ENCODE measurements at regions not wholly inside any gene's neighbourhood (a gene's known extent, or its start where the extent isn't known, plus 50 kb on each side); places are given as distances from the start of the nearest gene placed in this dataset.

DNA sequence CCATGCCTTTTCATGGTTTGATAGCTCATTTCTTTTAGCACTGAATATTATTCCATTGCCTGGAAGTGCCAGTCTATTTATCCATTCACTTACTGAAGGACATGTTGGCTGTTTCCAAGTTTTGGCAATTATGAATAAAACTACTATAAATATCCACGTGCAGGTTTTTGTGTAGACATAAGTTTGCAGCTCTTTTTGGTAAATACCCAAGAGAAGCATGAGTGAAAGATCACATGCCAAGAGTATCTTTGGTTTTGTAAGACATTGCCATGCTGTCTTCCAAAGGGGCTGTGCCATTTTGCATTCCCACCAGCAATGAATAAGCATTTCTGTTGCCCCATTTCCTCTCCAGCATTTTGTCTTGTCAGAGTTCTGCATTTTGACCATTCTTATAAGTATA is 120.9 kb downstream of the MANEA start (continued):
- TF ChIP-seq, protein P1, sequence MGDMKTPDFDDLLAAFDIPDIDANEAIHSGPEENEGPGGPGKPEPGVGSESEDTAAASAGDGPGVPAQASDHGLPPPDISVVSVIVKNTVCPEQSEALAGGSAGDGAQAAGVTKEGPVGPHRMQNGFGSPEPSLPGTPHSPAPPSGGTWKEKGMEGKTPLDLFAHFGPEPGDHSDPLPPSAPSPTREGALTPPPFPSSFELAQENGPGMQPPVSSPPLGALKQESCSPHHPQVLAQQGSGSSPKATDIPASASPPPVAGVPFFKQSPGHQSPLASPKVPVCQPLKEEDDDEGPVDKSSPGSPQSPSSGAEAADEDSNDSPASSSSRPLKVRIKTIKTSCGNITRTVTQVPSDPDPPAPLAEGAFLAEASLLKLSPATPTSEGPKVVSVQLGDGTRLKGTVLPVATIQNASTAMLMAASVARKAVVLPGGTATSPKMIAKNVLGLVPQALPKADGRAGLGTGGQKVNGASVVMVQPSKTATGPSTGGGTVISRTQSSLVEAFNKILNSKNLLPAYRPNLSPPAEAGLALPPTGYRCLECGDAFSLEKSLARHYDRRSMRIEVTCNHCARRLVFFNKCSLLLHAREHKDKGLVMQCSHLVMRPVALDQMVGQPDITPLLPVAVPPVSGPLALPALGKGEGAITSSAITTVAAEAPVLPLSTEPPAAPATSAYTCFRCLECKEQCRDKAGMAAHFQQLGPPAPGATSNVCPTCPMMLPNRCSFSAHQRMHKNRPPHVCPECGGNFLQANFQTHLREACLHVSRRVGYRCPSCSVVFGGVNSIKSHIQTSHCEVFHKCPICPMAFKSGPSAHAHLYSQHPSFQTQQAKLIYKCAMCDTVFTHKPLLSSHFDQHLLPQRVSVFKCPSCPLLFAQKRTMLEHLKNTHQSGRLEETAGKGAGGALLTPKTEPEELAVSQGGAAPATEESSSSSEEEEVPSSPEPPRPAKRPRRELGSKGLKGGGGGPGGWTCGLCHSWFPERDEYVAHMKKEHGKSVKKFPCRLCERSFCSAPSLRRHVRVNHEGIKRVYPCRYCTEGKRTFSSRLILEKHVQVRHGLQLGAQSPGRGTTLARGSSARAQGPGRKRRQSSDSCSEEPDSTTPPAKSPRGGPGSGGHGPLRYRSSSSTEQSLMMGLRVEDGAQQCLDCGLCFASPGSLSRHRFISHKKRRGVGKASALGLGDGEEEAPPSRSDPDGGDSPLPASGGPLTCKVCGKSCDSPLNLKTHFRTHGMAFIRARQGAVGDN (IDR thresholded peaks at IDR 0.05): no peak
- TF ChIP-seq, protein P2, sequence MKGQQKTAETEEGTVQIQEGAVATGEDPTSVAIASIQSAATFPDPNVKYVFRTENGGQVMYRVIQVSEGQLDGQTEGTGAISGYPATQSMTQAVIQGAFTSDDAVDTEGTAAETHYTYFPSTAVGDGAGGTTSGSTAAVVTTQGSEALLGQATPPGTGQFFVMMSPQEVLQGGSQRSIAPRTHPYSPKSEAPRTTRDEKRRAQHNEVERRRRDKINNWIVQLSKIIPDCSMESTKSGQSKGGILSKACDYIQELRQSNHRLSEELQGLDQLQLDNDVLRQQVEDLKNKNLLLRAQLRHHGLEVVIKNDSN (IDR thresholded peaks at IDR 0.05; ENCODE audit: borderline replicate concordance, extremely low read length, insufficient read depth, low read depth, low read length): no peak
- TF ChIP-seq, protein P3, sequence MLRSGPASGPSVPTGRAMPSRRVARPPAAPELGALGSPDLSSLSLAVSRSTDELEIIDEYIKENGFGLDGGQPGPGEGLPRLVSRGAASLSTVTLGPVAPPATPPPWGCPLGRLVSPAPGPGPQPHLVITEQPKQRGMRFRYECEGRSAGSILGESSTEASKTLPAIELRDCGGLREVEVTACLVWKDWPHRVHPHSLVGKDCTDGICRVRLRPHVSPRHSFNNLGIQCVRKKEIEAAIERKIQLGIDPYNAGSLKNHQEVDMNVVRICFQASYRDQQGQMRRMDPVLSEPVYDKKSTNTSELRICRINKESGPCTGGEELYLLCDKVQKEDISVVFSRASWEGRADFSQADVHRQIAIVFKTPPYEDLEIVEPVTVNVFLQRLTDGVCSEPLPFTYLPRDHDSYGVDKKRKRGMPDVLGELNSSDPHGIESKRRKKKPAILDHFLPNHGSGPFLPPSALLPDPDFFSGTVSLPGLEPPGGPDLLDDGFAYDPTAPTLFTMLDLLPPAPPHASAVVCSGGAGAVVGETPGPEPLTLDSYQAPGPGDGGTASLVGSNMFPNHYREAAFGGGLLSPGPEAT (IDR thresholded peaks at IDR 0.05; ENCODE audit: low read depth): no peak
- TF ChIP-seq IRF4 (IDR thresholded peaks at IDR 0.05; ENCODE audit: low read depth, low read length) (no peak), ZNF622 (IDR thresholded peaks at IDR 0.05) (no peak), SREBF2 (IDR thresholded peaks at IDR 0.05; ENCODE audit: low read length) (no peak)

DNA sequence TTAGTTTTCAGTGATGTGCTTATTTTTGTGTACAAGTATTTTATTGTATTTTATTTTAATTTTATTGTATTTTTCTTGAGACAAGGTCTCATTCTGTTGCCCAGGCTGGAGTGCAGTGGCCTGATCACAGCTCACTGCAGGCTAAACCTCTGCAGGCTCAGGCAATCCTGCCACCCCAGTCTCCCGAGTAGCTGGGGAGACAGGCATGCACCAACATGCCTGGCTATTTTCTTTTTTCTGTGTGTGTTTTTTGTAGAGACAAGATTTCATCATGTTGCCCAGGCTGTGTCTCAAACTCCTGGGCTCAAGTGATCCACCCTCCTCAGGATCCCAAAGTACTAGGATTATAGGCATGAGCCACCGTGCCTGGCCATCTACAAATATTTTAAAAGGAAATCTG is 146.3 kb downstream of the MANEA start:
- Histone ChIP-seq H3K9me3 (replicated peaks; ENCODE audit: control insufficient read depth, insufficient read depth, low read length) (no peaks in the 10 kb centered on the region), H3K27me3 (replicated peaks in 1 of 2; ENCODE audit: control insufficient read depth in 2 of 2, insufficient read depth in 2 of 2, low read length in 1 of 2) (no peaks in the 10 kb centered on the region), H3K4me2 (ENCODE audit: control insufficient read depth, insufficient read depth) (no peak overlapping the region), H4K20me1 (ENCODE audit: control insufficient read depth, insufficient read depth) (no peaks in the 10 kb centered on the region), H3K36me3 (ENCODE audit: control insufficient read depth in 2 of 2, insufficient read depth in 2 of 2, low read length in 1 of 2) (no peaks in the 10 kb centered on the region), H3K4me1 (ENCODE audit: control insufficient read depth, insufficient read depth, low read length) (no peaks in the 10 kb centered on the region), H3K27ac (ENCODE audit: control insufficient read depth, insufficient read depth) (no peak overlapping the region), H3K79me2 (ENCODE audit: control insufficient read depth, insufficient read depth, low read length) (no peaks in the 10 kb centered on the region), H2AFZ (ENCODE audit: control insufficient read depth, low read depth, low read length) (no peak overlapping the region), H3K4me3 (no peak overlapping the region), H3K9ac (ENCODE audit: control insufficient read depth, insufficient read depth, low read length) (no peak overlapping the region)
- CTCF ChIA-PET: no interaction called here
- DNase-seq (ENCODE audit: low read depth, low spot score) (no peak), ATAC-seq (no peak), FAIRE-seq (no peak)
- RAD21 ChIA-PET (ENCODE audit: unreplicated experiment): no interaction called here
- SMC1A ChIA-PET (ENCODE audit: uncharacterized antibody, unreplicated experiment): no interaction called here
- POLR2A ChIA-PET: no interaction called here
- in situ Hi-C loops (cut with MboI) (no loop called here), intact Hi-C loops (cut with micrococcal nuclease; ENCODE audit: unreplicated experiment) (no loop called here)
- no TSS peak for BruUV-seq (replicated peaks)
- WGBS (ENCODE audit: insufficient coverage, insufficient replicate concordance, low lambda C conversion rate, missing lambda C conversion rate): 24% methylated on average over 2 of the region's 2 CpGs
- TF ChIP-seq RELA (IDR thresholded peaks at IDR 0.05; ENCODE audit: borderline replicate concordance, partially characterized antibody): no peak
- TF ChIP-seq FOXM1 (IDR thresholded peaks at IDR 0.05; ENCODE audit: low read depth, low read length): no peak
- TF ChIP-seq, protein P4, sequence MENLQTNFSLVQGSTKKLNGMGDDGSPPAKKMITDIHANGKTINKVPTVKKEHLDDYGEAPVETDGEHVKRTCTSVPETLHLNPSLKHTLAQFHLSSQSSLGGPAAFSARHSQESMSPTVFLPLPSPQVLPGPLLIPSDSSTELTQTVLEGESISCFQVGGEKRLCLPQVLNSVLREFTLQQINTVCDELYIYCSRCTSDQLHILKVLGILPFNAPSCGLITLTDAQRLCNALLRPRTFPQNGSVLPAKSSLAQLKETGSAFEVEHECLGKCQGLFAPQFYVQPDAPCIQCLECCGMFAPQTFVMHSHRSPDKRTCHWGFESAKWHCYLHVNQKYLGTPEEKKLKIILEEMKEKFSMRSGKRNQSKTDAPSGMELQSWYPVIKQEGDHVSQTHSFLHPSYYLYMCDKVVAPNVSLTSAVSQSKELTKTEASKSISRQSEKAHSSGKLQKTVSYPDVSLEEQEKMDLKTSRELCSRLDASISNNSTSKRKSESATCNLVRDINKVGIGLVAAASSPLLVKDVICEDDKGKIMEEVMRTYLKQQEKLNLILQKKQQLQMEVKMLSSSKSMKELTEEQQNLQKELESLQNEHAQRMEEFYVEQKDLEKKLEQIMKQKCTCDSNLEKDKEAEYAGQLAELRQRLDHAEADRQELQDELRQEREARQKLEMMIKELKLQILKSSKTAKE (IDR thresholded peaks at IDR 0.05; ENCODE audit: low read depth, poor library complexity, severe bottlenecking): no peak
- TF ChIP-seq, protein P5, sequence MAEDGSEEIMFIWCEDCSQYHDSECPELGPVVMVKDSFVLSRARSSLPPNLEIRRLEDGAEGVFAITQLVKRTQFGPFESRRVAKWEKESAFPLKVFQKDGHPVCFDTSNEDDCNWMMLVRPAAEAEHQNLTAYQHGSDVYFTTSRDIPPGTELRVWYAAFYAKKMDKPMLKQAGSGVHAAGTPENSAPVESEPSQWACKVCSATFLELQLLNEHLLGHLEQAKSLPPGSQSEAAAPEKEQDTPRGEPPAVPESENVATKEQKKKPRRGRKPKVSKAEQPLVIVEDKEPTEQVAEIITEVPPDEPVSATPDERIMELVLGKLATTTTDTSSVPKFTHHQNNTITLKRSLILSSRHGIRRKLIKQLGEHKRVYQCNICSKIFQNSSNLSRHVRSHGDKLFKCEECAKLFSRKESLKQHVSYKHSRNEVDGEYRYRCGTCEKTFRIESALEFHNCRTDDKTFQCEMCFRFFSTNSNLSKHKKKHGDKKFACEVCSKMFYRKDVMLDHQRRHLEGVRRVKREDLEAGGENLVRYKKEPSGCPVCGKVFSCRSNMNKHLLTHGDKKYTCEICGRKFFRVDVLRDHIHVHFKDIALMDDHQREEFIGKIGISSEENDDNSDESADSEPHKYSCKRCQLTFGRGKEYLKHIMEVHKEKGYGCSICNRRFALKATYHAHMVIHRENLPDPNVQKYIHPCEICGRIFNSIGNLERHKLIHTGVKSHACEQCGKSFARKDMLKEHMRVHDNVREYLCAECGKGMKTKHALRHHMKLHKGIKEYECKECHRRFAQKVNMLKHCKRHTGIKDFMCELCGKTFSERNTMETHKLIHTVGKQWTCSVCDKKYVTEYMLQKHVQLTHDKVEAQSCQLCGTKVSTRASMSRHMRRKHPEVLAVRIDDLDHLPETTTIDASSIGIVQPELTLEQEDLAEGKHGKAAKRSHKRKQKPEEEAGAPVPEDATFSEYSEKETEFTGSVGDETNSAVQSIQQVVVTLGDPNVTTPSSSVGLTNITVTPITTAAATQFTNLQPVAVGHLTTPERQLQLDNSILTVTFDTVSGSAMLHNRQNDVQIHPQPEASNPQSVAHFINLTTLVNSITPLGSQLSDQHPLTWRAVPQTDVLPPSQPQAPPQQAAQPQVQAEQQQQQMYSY (CRISPR knock-in tag; IDR thresholded peaks at IDR 0.05): no peak

Measured in GM12878 (cell line).